Cardiac muscle cell (in vitro differentiated cells and primary cell): ENCODE measurements at regions not wholly inside any gene's neighbourhood (a gene's known extent, or its start where the extent isn't known, plus 50 kb on each side); places are given as distances from the start of the nearest gene placed in this dataset.
A peak's percentile ranks its signal among the peaks of the same experiment; 100 is the strongest.

Experiments used
- DNase-seq, 2 donors: peaks; one replicate each; pipeline versions ENCODE4 v3.0.0 to v3.0.0-alpha.2; 2010 to 2017; ENCODE audit warnings: low read depth in 1 of 2, low spot score in 1 of 2
- H3K27ac ChIP-seq: fragments of 200-600 bp; sonication (generic); 2 replicates; pipeline ENCODE4 v1.5.1; 2016
- H3K27me3 ChIP-seq: fragments of 200-600 bp; sonication (generic); 2 replicates; pipeline ENCODE4 v1.6.0; 2016; ENCODE audit warnings: control low read depth
- H3K36me3 ChIP-seq: fragments of 200-600 bp; sonication (generic); 2 replicates; pipeline ENCODE4 v1.5.1; 2016; ENCODE audit warnings: control low read depth
- H3K4me1 ChIP-seq: fragments of 200-600 bp; sonication (generic); 2 replicates; pipeline ENCODE4 v1.8.1; 2017; ENCODE audit warnings: low read depth, mild to moderate bottlenecking, mixed run types
- H3K4me3 ChIP-seq: fragments of 200-600 bp; sonication (generic); 2 replicates; pipeline ENCODE4 v1.5.1; 2016; ENCODE audit warnings: mild to moderate bottlenecking
- H3K9me3 ChIP-seq: fragments of 200-600 bp; sonication (generic); 2 replicates; pipeline ENCODE4 v1.5.1; 2017; ENCODE audit warnings: low read depth, mild to moderate bottlenecking, control low read depth
- CTCF ChIP-seq: IDR thresholded peaks from 2 replicates; pipeline ENCODE4 v1.5.1; 2012; ENCODE audit warnings: low read depth, mild to moderate bottlenecking, low read length

DNA sequence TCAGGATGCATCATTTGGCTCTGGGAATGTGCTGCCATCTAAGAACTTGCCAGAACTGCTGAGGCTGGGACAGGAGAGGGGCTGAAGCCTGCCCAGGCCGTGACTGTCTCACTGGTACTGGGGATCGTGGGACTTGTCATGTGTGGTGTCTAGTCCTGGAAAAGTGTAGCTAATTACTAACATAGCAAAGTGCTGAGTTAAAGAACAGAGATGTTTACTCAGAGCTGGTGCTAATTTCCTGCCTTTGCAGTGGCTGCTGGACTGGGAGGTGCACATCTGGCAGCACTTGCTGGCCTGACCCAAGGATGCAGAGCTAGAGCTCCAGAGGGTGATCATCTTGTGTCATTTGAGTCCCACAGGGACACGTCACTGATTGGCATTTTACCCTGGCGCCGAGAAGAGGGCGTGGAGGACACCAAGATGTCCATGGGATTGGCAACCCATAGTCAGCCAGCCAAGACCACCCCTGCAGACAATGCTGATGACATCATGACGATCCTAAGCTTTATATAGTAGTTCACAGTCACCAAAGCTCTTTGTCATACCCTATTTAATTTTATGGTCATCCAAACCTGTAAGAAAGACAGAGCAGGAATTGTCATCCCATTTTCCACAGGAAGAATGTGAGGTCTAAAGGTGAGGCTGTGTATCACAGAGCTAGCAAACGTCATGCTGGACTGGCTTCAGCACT, 110.1 kb upstream of the SLC44A3 start:
- H3K27me3 ChIP-seq, result no peaks in the 10 kb centered on the region
- peaks cover 3% of the 10 kb centered on the region for H3K4me1 ChIP-seq
- H3K27ac ChIP-seq, result no peak overlapping the region
- DNase-seq, result no peak
- H3K4me3 ChIP-seq, result no peak overlapping the region
- no peak for TF ChIP-seq CTCF
- no peaks in the 10 kb centered on the region for H3K36me3 ChIP-seq
- H3K9me3 ChIP-seq, result no peaks in the 10 kb centered on the region

- Histone ChIP-seq H3K27me3 (no peaks in the 10 kb centered on the region), H3K9me3 (no peaks in the 10 kb centered on the region), H3K4me3 (no peak overlapping the region), H3K27ac (no peak overlapping the region), H3K36me3 (no peaks in the 10 kb centered on the region), H3K4me1 (peaks cover 2% of the 10 kb centered on the region)
- DNase-seq, result no peak
- no peak for TF ChIP-seq CTCF
These were observed 111.3 kb upstream of the SLC44A3 start for GRCh38 chr1:94708811-94709210.

- Histone ChIP-seq H3K27ac (no peak overlapping the region), H3K4me3 (no peak overlapping the region), H3K36me3 (no peaks in the 10 kb centered on the region), H3K9me3 (no peaks in the 10 kb centered on the region), H3K27me3 (no peaks in the 10 kb centered on the region), H3K4me1 (no peaks in the 10 kb centered on the region)
- DNase-seq, result peak in 1 of 2 donors; percentile 16
- no peak for TF ChIP-seq CTCF
These were observed 111.9 kb upstream of the SLC44A3 start for GRCh38 chr1:94708299-94708685.

DNA sequence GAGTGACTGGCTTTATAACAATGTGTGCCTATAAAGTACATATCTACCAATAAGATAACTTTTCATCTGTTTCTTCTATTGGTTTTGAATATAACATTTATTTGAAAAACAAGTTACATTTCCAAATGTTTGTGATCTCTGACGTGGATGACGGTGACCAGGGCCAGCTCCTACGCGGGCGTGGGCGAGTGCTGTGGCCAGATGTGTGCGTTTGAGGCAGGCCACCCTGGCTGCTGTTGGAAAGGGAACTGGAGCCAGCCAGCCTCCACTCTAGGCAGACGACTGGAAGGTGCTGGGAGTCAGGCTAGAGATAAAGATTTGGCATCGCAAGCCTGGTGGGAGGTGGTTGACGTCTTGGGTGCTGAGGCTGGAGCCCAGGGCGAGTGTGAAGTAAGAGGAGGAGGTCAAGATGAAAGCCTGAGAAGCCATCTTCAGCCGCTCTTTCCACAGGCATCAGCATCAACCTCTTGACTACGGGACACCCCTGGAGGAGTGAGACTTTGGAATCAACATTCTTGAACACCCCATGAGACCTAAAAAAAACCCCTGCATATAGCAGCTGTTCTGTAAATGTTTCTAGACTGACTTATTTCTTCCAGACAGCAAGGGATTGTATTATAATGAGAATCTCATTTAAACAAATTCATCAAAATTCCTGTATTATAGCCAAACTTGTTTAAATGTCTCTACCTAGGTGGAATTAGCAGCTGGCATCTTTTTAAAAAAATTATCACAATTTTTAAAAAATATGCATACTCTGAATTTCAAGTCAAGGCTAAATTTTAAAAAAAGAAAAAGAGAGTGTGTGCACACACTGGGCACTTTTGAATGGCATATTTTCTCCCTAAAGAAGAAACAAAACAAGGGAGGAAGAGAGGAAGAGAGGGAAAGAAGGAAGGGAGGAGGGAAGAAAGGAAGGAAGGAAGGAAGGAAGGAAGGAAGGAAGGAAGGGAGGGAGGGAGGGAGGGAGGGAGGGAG, 112.5 kb upstream of the SLC44A3 start:
- no peak overlapping the region for H3K4me3 ChIP-seq
- no peak for TF ChIP-seq CTCF
- H3K27ac ChIP-seq, result no peak overlapping the region
- no peaks in the 10 kb centered on the region for H3K36me3 ChIP-seq
- H3K9me3 ChIP-seq, result no peaks in the 10 kb centered on the region
- H3K4me1 ChIP-seq, result no peaks in the 10 kb centered on the region
- DNase-seq, result peak in 1 of 2 donors; percentile 89
- no peaks in the 10 kb centered on the region for H3K27me3 ChIP-seq

GRCh38 chr1:94702442-94702815, 117.7 kb upstream of the SLC44A3 start:
- peak in 1 of 2 donors; percentile 54 for DNase-seq
- no peak overlapping the region for H3K27ac ChIP-seq
- no peak overlapping the region for H3K4me3 ChIP-seq
- no peaks in the 10 kb centered on the region for H3K36me3 ChIP-seq
- TF ChIP-seq CTCF, result no peak
- no peaks in the 10 kb centered on the region for H3K4me1 ChIP-seq
- no peaks in the 10 kb centered on the region for H3K27me3 ChIP-seq
- H3K9me3 ChIP-seq, result no peaks in the 10 kb centered on the region
